Right atrium auricular region (tissue), 2 donors: ENCODE measurements at regions not wholly inside any gene's neighbourhood (a gene's known extent, or its start where the extent isn't known, plus 50 kb on each side); places are given as distances from the start of the nearest gene placed in this dataset.

Experiments used
- DNase-seq: peaks from one replicate; pipeline ENCODE4 v3.0.0-alpha.2; 2019; ENCODE audit warnings: low spot score
- H3K27ac ChIP-seq, 2 donors: fragments of 200-600 bp; sonication (generic); 1 replicate in 1 of 2; 2 replicates in 1 of 2; pipeline ENCODE4 v1.5.1; 2016 to 2019
- H3K27me3 ChIP-seq, 2 donors: fragments of 200-600 bp; sonication (generic); one replicate each; pipeline versions ENCODE4 v1.5.1 to v1.6.0; 2017 to 2019
- H3K36me3 ChIP-seq: fragments of 200-600 bp; sonication (generic); one replicate; pipeline ENCODE4 v1.5.1; 2016
- H3K4me1 ChIP-seq, 2 donors: fragments of 200-600 bp; sonication (generic); one replicate each; pipeline versions ENCODE4 v1.5.1 to v1.6.0; 2017 to 2019
- H3K4me3 ChIP-seq, 2 donors: fragments of 200-600 bp; sonication (generic); 1 replicate in 1 of 2; 2 replicates in 1 of 2; pipeline ENCODE4 v1.5.1; 2017 to 2019; ENCODE audit warnings: mild to moderate bottlenecking in 1 of 2, moderate library complexity in 1 of 2
- H3K9me3 ChIP-seq, 2 donors: fragments of 200-600 bp; sonication (generic); one replicate each; pipeline ENCODE4 v1.5.1; 2019
- TF ChIP-seq, protein P1 (sequence below), 2 donors: fragments of 200-600 bp; sonication (generic); IDR thresholded peaks; one replicate each; pipeline ENCODE4 v1.5.1; 2019; ENCODE audit warnings: antibody characterized with exemption in 2 of 2

DNA sequence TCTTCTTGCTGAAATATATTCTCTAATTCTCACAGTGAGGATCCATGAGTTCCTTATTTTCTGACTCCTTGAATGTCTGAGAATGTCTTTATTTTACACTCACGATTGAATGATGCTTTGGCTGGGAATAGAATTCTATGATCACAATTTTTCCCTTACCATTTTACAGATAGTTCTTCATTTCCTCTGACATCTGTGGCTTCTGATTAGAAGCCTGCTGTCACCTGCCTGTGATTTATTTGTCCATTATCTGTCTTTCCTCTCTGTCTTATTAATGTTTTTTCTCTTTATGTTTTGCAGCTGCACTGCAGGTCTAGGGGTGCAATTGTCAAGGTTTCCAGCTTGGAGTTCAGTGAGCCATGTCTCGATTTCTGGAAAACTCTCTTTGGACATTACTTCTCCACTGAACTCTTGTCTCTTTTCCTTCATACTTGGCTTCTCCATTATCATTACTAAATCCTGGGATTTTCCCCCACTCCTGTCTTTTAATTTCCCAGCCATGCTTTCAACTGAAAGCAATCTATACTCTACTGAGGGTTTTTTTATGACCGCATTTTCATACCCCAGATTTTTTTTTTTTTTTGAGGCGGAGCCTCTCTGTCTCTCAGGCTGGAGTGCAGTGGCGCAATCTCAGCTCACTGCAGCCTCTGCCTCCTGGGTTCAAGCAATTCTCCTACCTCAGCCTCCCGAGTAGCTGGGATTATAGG lies 85.8 kb upstream of the PRNP start:
- no peak overlapping the region for H3K27ac ChIP-seq
- H3K36me3 ChIP-seq: no peaks in the 10 kb centered on the region
- H3K27me3 ChIP-seq: no peaks in the 10 kb centered on the region
- no peak overlapping the region for H3K4me3 ChIP-seq
- no peak for DNase-seq
- H3K9me3 ChIP-seq: no peaks in the 10 kb centered on the region
- no peaks in the 10 kb centered on the region for H3K4me1 ChIP-seq
- TF ChIP-seq, protein P1, sequence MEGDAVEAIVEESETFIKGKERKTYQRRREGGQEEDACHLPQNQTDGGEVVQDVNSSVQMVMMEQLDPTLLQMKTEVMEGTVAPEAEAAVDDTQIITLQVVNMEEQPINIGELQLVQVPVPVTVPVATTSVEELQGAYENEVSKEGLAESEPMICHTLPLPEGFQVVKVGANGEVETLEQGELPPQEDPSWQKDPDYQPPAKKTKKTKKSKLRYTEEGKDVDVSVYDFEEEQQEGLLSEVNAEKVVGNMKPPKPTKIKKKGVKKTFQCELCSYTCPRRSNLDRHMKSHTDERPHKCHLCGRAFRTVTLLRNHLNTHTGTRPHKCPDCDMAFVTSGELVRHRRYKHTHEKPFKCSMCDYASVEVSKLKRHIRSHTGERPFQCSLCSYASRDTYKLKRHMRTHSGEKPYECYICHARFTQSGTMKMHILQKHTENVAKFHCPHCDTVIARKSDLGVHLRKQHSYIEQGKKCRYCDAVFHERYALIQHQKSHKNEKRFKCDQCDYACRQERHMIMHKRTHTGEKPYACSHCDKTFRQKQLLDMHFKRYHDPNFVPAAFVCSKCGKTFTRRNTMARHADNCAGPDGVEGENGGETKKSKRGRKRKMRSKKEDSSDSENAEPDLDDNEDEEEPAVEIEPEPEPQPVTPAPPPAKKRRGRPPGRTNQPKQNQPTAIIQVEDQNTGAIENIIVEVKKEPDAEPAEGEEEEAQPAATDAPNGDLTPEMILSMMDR (IDR thresholded peaks at IDR 0.05): no peak

DNA sequence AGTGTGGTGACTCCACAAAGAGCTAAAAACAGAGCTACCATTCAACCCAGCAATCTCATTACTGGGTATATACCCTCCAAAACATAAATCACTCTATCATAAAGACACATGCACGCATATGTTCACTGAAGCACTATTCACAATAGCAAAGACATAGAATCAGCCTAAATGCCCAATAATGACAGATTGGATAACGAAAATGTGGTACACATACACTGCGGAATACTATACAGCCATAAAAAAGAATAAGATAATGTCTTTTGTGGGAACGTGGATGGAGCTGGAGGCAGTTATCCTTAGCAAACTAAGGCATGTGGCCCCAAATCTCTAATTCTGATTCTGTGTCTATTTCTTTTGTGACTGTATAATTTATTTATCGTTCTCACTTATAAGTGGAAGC lies 89.0 kb upstream of the PRNP start:
- peaks cover 0 to 9% of the 10 kb centered on the region in 2 donors for H3K4me1 ChIP-seq
- no peak overlapping the region for H3K27ac ChIP-seq
- no peaks in the 10 kb centered on the region for H3K9me3 ChIP-seq
- DNase-seq: no peak
- H3K4me3 ChIP-seq: no peak overlapping the region
- H3K36me3 ChIP-seq: no peaks in the 10 kb centered on the region
- H3K27me3 ChIP-seq: no peaks in the 10 kb centered on the region
- TF ChIP-seq, protein P1 (IDR thresholded peaks at IDR 0.05): no peak

DNA sequence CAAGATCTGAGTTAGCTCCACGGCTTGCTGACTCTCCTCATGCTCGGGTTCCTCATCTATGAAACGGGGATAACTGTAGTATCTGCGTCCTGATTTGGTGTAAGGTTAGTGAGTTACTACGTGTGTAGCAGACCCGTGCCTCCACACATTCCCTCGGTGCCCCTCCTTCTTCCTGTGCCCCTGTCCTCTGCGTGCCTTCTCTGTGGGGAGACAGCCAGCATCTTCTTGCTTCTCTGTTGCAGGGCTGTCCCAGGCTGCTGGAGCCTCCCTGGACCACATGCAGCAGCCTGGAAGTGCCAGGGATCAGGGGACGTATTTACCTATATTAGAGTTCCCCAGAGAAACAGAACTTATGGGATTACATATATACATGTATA lies 93.1 kb upstream of the PRNP start:
- Histone ChIP-seq H3K27ac (no peak overlapping the region), H3K27me3 (no peaks in the 10 kb centered on the region), H3K4me1 (peaks cover 0 to 11% of the 10 kb centered on the region in 2 donors), H3K9me3 (no peaks in the 10 kb centered on the region), H3K4me3 (no peak overlapping the region), H3K36me3 (no peaks in the 10 kb centered on the region)
- DNase-seq: no peak
- TF ChIP-seq, protein P1 (IDR thresholded peaks at IDR 0.05): no peak

DNA sequence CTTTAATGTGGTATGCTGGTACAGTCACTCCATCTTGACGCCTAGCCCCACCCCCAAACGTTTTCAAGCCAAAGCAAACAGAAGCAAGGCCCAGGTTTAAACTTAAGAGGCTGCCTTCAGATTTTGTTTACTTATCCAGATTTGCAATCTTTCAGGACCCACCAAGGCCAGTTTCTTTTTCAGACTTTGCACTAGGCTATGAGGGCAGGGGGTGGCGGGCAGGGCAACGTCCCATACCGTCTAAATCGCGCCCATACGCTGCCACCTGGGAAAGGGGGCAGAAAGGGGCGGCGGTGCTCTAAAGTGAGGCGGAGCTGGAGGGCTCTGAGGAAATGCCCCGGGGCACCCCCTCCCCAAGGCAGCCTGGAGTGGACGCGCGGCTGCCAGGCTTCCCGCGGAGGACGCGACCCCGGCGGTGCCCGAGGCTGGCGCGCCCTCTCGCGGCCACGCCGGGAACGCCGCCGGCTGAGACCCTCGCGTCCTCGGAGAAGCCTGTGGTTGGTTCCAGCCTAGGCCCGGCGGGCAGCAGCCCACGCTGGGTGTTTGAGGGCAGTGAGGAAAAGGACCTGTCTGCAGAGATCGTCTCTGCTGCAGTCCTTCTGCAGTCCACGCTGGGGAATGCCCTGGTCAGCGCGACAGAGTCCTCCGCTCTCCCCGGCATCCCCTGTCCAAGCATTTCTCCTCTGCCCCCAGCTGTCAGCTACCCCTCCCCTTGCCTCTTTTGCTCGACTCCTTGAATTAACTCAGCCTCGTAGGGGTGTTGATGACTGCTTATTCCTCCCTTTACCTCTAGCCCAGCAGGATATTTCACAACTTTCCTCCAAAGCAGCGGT lies 93.7 kb upstream of the PRNP start:
- Histone ChIP-seq H3K9me3 (no peaks in the 10 kb centered on the region), H3K36me3 (no peaks in the 10 kb centered on the region), H3K27me3 (no peaks in the 10 kb centered on the region), H3K4me1 (peaks cover 0 to 11% of the 10 kb centered on the region in 2 donors), H3K27ac (no peak overlapping the region), H3K4me3 (peak overlapping the region; percentile 11 to 43)
- TF ChIP-seq, protein P1 (IDR thresholded peaks at IDR 0.05): peak; percentile 94 to 99
- no peak for DNase-seq

DNA sequence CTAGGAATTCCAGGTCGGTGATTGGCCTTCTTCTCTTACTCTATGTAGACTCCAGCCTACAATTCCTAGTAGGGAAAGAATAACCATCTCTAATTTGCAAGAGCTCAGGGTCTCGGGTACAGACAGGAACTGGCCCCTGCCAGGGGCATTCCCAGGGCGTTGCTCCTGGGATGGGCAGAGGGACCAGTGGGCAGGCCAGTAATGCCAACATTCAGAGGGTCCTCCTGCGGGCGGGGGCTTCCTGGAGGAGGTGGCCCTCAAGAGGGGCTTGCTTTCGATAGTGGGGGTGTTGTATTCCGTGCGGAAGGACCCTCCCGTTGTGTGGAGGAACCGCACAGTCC lies 94.3 kb upstream of the PRNP start:
- H3K4me3 ChIP-seq: no peak overlapping the region
- H3K27ac ChIP-seq: no peak overlapping the region

More for the DNA sequence above, 94.3 kb upstream of the PRNP start:
- DNase-seq: no peak
- no peaks in the 10 kb centered on the region for H3K36me3 ChIP-seq
- H3K4me1 ChIP-seq: peaks cover 0 to 11% of the 10 kb centered on the region in 2 donors
- TF ChIP-seq, protein P1 (IDR thresholded peaks at IDR 0.05): no peak
- H3K9me3 ChIP-seq: no peaks in the 10 kb centered on the region
- no peaks in the 10 kb centered on the region for H3K27me3 ChIP-seq
